ENCODE measurements at regions not wholly inside any gene's neighbourhood (a gene's known extent, or its start where the extent isn't known, plus 50 kb on each side); places are given as distances from the start of the nearest gene placed in this dataset.

DNA sequence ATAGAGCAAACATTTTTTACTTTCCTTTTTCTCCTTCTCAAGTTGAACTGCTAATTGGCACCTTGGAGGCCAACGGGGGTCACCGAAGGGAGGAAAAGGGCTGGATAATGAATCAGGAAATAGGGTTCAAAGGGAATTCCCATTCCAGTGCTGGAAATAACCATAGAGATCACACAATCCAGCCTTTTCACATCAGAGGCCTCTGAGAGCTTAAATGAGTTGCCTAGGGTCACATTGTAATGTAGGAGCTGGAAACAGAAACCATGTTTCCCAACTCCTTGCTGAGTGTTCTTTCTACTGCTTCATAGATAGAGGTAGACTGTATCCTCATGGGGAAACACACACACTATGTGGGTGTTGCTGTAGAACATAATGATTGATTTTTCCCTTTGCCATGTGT lies 60.6 kb upstream of the DDHD1 start:
- no CpG with 5 or more reads among the region's 2 CpGs for WGBS (ENCODE audit: insufficient coverage)
- Histone ChIP-seq H3K9me3 (ENCODE audit: control extremely low read depth in 1 of 3, control insufficient read depth in 2 of 3, insufficient read depth in 1 of 3, low read length in 2 of 3) (peaks cover 0 to 5% (median 0%) of the 10 kb centered on the region in 3 donors), H3K36me3 (replicated peaks in 1 of 2; ENCODE audit: control extremely low read depth in 1 of 2, control insufficient read depth in 1 of 2, extremely low read depth in 1 of 2, insufficient read depth in 2 of 2, low read length in 1 of 2) (no peaks in the 10 kb centered on the region), H3K27ac (ENCODE audit: low read length in 2 of 2) (no peak overlapping the region), H3K27me3 (replicated peaks in 1 of 4; ENCODE audit: control extremely low read depth in 1 of 4, control insufficient read depth in 3 of 4, insufficient read depth in 4 of 4, low read length in 3 of 4) (no peaks in the 10 kb centered on the region), H3K4me1 (ENCODE audit: control insufficient read depth in 2 of 2, insufficient read depth in 2 of 2, low read length in 2 of 2) (peaks cover 6 to 8% of the 10 kb centered on the region in 2 donors), H3K9ac (ENCODE audit: low read length) (no peak overlapping the region), H4K20me1 (ENCODE audit: control insufficient read depth, insufficient read depth, low read length, poor library complexity, severe bottlenecking) (no peaks in the 10 kb centered on the region), H3K4me3 (ENCODE audit: control extremely low read depth in 1 of 5, extremely low read depth in 1 of 5, insufficient read depth in 1 of 5, low read depth in 2 of 5, low read length in 4 of 5) (no peak overlapping the region), H3K4me2 (replicated peaks; ENCODE audit: low read depth, low read length, poor library complexity, severe bottlenecking) (no peak overlapping the region), H2AFZ (ENCODE audit: insufficient read depth, low read depth, low read length, poor library complexity, severe bottlenecking) (no peak overlapping the region), H3K79me2 (ENCODE audit: control insufficient read depth, insufficient read depth, low read length) (no peaks in the 10 kb centered on the region)
- ChIA-PET POLR2A (no interaction called here), CTCF (no interaction called here)
- ATAC-seq (ENCODE audit: low read depth) (no peak), DNase-seq (no peak)
- no peak overlapping the region for H3K4me3 Mint-ChIP-seq
- H3K27me3 Mint-ChIP-seq, result no peaks in the 10 kb centered on the region
- intact Hi-C loops (cut with micrococcal nuclease), result loop anchor here (10.0 kb wide), 1 partner anchor 109 kb away; no protein-coding TSS in a partner anchor
- no peaks in the 10 kb centered on the region for H3K9me3 Mint-ChIP-seq (ENCODE audit: insufficient read depth)
- no peak overlapping the region for H3K27ac Mint-ChIP-seq
- no peak for TF ChIP-seq CTCF (IDR thresholded peaks at IDR 0.05)
- H3K4me1 Mint-ChIP-seq, result peaks cover 8% of the 10 kb centered on the region

DNA sequence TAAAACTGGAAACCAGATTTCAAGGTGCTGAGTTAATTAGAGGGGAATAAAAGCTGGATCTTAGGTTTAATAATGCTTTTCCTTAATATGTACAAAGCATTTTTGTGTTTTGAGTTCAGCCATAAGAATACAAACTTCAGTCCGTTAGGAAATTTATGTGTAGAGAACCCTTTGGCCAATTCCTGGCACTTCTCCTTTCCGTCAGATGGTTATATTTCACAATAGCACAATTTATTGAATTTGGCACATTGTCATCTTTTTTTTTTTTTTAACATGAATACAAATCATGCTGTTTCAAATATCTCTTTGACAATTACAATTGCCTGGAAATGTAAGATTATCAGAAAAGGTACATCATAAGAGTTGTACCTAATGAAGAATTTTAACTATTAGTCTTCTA lies 56.2 kb upstream of the DDHD1 start:
- CTCF ChIA-PET, result interaction anchor here (0.7 kb wide), 1 partner anchor 1004 kb away, joined by 4 read pairs; no protein-coding TSS in a partner anchor
- ATAC-seq (ENCODE audit: low read depth) (no peak), DNase-seq (no peak)
- no peaks in the 10 kb centered on the region for H3K27me3 ChIP-seq (replicated peaks in 1 of 4; ENCODE audit: control extremely low read depth in 1 of 4, control insufficient read depth in 3 of 4, insufficient read depth in 4 of 4, low read length in 3 of 4)
- no peaks in the 10 kb centered on the region for H3K9me3 ChIP-seq (ENCODE audit: control extremely low read depth in 1 of 3, control insufficient read depth in 2 of 3, insufficient read depth in 1 of 3, low read length in 2 of 3)
- no peaks in the 10 kb centered on the region for H3K79me2 ChIP-seq (ENCODE audit: control insufficient read depth, insufficient read depth, low read length)
- no peaks in the 10 kb centered on the region for H3K4me1 ChIP-seq (ENCODE audit: control insufficient read depth in 2 of 2, insufficient read depth in 2 of 2, low read length in 2 of 2)
- no peaks in the 10 kb centered on the region for H3K27me3 Mint-ChIP-seq
- no peaks in the 10 kb centered on the region for H3K36me3 ChIP-seq (replicated peaks in 1 of 2; ENCODE audit: control extremely low read depth in 1 of 2, control insufficient read depth in 1 of 2, extremely low read depth in 1 of 2, insufficient read depth in 2 of 2, low read length in 1 of 2)
- no peak overlapping the region for H3K9ac ChIP-seq (ENCODE audit: low read length)
- H4K20me1 ChIP-seq (ENCODE audit: control insufficient read depth, insufficient read depth, low read length, poor library complexity, severe bottlenecking), result no peaks in the 10 kb centered on the region
- no peaks in the 10 kb centered on the region for H3K4me1 Mint-ChIP-seq
- intact Hi-C loops (cut with micrococcal nuclease), result no loop called here
- no peak overlapping the region for H3K27ac ChIP-seq (ENCODE audit: low read length in 2 of 2)
- TF ChIP-seq EZH2 (IDR thresholded peaks at IDR 0.05; ENCODE audit: borderline replicate concordance, insufficient read depth, low read depth, low read length, poor library complexity, severe bottlenecking), result no peak
- no peak for TF ChIP-seq CTCF (IDR thresholded peaks at IDR 0.05)
- WGBS (ENCODE audit: insufficient coverage), result no CpG with 5 or more reads among the region's 2 CpGs
- H3K4me3 Mint-ChIP-seq, result no peak overlapping the region
- H3K4me3 ChIP-seq (ENCODE audit: control extremely low read depth in 1 of 5, extremely low read depth in 1 of 5, insufficient read depth in 1 of 5, low read depth in 2 of 5, low read length in 4 of 5), result no peak overlapping the region
- H3K9me3 Mint-ChIP-seq (ENCODE audit: insufficient read depth), result peaks cover 2% of the 10 kb centered on the region
- H2AFZ ChIP-seq (ENCODE audit: insufficient read depth, low read depth, low read length, poor library complexity, severe bottlenecking), result no peak overlapping the region
- no peak overlapping the region for H3K27ac Mint-ChIP-seq
- no peak overlapping the region for H3K4me2 ChIP-seq (replicated peaks; ENCODE audit: low read depth, low read length, poor library complexity, severe bottlenecking)
- POLR2A ChIA-PET, result no interaction called here

All from B cell (primary cell).